VCaP (cell line): ENCODE measurements at regions not wholly inside any gene's neighbourhood (a gene's known extent, or its start where the extent isn't known, plus 50 kb on each side); places are given as distances from the start of the nearest gene placed in this dataset.

Experiments used
- H3K27ac ChIP-seq: fragments of 450-650 bp; 2 replicates; pipeline ENCODE4 v1.5.1; 2017
- CTCF ChIP-seq: fragments of 450-650 bp; conservative IDR thresholded peaks from 2 replicates; pipeline ENCODE4 v1.5.1; 2017; ENCODE audit warnings: mild to moderate bottlenecking, moderate library complexity

GRCh38 chr20:48411919-48412522, 415.8 kb downstream of the PREX1 start:
- no peak for TF ChIP-seq CTCF

GRCh38 chr20:48411245-48411644, 416.6 kb downstream of the PREX1 start:
- TF ChIP-seq CTCF, result no peak

More at GRCh38 chr20:48411919-48412522, 415.8 kb downstream of the PREX1 start:
- no peak overlapping the region for H3K27ac ChIP-seq

GRCh38 chr20:48409055-48409615, 418.7 kb downstream of the PREX1 start:
- no peak for TF ChIP-seq CTCF
- H3K27ac ChIP-seq, result no peak overlapping the region

More at GRCh38 chr20:48411245-48411644, 416.6 kb downstream of the PREX1 start:
- no peak overlapping the region for H3K27ac ChIP-seq

- no peak for TF ChIP-seq CTCF
- H3K27ac ChIP-seq, result no peak overlapping the region
These were observed 420.1 kb downstream of the PREX1 start for GRCh38 chr20:48407710-48408109.

GRCh38 chr20:48406912-48407340, 420.9 kb downstream of the PREX1 start:
- H3K27ac ChIP-seq, result no peak overlapping the region
- no peak for TF ChIP-seq CTCF

GRCh38 chr20:48406498-48406897, 421.3 kb downstream of the PREX1 start:
- no peak overlapping the region for H3K27ac ChIP-seq

GRCh38 chr20:48405909-48406308, 421.9 kb downstream of the PREX1 start:
- no peak for TF ChIP-seq CTCF
- no peak overlapping the region for H3K27ac ChIP-seq

More at GRCh38 chr20:48406498-48406897, 421.3 kb downstream of the PREX1 start:
- no peak for TF ChIP-seq CTCF
